HG03064 (cell line): ENCODE measurements at regions not wholly inside any gene's neighbourhood (a gene's known extent, or its start where the extent isn't known, plus 50 kb on each side); places are given as distances from the start of the nearest gene placed in this dataset.

Source experiments
- ATAC-seq: cut with Tn5 transposase; IDR thresholded peaks from one replicate; pipeline ENCODE4 v1.9.1; 2021; ENCODE audit warnings: low read depth; ENCODE audit not compliant: unreplicated experiment

DNA sequence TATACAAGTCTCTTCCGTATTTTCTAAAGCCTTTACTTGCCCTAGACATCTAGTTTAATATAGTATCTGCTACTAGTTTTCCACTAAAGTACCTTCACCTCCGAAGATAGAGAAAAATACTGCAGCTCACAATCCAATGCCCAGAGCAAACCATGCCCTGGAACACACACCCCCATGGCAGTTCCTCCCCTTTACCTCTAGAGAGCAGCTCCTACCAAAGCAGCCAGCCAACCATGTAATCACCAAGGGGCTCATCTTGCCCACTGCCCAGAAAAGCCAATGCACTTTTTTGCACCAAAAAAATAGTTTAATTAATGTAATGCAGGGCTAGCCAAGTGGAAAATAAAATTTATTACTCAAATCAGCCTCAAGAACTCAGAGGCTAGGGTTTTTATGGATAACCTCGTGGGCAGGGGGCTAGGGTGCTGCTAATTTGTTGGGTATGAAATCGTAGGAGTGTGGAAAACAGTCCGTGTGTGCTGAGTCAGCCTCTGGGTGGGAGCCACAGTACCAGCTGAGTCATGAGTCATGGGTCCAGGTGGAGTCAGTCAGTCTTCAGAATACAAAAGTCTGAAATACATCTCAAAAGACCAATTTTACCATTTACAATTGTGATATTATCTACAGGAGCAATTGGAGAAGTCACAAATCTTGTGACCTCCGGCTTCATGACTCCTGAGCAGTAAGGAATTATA, 120.1 kb upstream of the ACO1 start:
- no peak for ATAC-seq

DNA sequence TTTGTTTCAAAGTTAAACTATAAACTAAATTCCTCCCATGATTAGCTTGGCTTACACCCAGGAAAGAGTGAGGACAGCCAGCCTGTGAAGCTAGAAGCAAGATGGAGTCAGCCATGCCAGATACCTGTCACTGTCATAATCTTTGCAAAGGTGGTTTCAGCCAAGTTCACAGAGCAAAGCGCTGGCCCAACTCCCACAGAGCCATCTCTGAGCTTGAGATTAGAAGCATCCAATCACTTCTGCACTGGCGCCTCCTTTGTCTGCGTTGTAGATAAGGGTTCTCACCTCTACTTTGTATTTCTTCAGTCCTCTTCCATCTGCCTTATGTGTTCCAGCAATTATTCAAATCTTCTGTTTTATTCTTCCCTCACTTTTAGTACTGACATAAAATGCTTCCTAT, 119.4 kb upstream of the ACO1 start:
- no peak for ATAC-seq

DNA sequence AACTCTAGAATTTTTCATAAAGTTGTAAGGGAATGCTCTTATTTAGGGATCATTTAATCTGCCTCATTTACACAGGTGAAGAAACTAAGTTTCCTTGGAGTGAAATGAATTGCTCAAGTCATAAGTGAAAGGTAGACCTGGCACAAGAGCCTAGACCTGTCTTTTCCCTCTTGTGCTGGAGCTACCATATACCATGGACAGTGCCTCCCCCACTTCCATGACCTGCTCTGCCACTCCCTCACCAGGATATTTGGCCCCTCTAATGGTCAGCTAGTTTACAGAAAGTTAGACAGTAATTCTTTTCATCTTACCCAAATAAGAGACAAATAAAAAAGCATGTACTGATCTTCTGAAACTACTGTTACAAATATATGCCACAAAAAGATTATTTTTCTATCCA, 105.5 kb upstream of the ACO1 start:
- no peak for ATAC-seq

DNA sequence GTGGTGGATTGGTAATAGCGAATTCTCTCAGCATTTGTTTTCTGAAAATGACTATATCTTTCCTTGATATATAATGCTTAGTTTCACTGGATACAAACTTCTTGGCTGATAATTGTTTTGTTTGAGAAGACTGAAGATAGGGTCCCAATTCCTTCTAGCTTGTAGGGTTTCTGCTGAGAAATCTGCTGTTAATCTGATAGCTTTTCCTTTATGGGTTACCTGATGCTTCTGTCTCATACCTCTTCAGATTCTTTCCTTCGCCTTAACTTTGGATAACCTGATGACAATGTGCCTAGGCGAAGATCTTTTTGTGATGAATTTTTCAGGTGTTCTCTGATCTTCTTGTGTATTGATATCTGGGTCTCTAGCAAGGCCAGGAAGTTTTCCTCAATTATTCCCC, 94.7 kb upstream of the ACO1 start:
- no peak for ATAC-seq

DNA sequence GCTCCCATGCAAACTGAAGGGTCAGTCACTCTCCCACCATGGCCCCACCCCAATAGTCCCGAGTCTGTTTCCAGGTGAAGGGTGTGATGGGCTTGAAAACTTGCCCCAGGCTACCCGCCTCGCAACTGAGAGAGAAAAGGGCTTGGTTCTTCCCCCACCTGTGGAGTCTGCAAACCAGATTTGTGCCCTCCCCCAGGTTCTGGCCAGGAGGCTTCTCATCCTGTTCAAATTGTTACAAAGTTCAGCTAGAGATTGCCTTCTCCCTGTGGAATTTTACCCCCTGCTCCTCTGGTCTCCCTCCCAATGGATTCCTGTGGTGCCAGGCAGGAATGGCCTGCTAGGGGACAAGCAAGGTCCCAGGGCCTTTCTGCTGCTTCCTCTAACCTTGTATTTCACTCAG, 93.1 kb upstream of the ACO1 start:
- no peak for ATAC-seq

DNA sequence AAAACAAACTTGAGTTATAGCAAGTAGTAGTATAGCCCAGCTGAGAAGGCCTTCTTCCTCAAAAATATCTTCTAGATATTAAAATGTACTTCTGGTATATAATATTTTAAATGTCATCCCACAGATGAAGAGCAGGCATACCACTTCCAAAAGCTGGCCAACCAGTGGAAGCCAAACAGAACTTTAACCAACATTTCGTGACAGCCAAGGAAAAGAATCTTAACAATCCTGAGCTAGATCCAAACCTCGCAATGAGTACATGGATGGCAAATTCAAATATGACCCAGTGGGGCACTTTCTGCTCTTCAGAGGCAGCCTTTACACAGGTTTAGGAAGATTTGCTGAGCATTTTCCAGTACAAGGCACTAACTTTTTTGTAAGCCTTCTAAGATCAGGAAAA, 91.8 kb upstream of the ACO1 start:
- ATAC-seq: no peak

DNA sequence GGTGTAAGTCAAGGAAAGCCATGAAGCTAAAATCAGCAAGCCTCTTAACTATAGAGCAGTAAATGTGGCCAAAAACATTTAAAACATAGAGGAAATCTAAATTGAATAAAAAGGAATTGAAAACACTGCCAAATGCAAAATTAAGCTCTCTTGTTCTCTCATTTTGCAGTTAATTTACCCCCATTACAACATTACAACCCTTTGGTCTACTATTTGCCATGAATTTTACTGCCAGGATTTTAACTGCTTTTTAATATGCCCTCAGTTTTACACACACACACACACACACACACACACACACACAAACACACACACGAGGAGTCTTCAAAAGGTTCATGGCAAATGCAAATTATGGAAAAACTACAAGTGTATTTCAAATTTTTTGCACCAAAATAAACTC, 91.4 kb upstream of the ACO1 start:
- no peak for ATAC-seq

DNA sequence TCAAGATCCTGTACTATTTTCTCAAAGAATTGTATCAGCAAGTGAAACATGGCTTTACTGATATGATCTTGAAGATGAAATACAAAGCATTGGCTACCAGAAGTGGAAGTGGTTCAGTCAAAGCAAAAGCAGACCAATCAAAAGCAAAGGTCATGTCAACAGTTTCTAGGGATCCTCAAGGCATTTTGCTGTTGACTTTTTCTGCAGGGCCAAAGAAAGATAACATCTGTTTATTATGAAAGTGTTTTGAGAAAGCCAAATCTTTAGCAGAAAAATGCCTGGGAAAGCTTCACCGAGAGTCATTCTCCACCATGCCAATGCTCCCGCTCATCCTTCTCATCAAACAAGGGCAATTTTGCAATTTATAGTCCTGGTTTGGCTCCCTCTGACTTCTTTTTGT, 90.3 kb upstream of the ACO1 start:
- no peak for ATAC-seq

DNA sequence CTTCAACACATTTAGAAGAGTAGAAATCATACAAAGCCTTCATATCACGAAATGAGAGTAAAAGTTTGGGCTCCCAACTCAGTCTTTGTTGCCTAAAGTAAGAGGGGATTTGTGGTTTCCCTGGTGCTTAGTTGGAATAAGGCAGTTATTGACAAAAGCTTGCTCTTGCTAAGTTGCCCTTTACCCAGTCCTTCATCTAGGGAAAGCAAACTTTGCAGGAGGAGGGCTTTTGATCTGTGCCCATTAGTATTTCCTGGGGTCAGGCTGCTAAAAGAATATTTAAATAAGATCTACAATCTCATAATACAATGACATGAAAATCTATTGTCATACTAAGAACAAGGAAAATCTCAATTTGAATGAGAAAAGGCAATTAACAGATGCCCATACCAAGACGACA, 84.1 kb upstream of the ACO1 start:
- ATAC-seq: no peak

DNA sequence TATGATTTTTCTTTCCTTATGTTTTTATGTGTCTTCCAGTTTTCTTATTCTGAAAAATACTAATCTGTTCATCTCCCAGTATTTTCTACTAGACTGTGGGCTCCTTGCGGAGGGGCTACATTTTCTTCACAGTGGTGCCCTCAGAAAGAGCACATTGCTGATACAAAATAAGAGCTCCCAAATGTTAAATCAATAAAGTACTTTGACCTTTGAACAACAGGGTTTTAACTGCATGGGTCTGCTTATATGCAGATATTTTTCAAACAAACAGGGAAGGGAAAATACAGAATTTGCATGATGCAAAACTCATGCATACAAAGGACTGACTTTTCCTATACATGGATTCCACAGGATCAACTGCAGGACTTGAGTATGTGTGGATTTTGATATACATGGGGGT, 79.9 kb upstream of the ACO1 start:
- ATAC-seq: no peak

DNA sequence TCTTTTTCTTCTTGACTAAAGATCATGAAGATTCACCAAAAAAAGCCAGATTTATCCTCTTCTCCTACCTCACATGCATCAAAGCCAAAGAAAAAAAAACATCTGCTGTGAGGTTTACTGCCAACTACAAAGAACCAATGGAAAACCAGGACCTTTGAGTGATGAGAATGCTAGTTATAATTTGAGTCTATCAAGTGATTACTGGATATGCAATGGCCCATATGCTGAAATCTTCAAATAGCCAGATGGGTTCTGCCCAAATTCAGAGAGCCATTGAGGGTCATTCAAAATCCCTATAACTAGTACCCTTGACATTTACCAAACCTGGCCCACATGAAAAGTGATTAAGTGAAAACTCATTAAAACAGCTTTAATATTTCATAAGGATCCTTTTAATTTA, 78.4 kb upstream of the ACO1 start:
- no peak for ATAC-seq

DNA sequence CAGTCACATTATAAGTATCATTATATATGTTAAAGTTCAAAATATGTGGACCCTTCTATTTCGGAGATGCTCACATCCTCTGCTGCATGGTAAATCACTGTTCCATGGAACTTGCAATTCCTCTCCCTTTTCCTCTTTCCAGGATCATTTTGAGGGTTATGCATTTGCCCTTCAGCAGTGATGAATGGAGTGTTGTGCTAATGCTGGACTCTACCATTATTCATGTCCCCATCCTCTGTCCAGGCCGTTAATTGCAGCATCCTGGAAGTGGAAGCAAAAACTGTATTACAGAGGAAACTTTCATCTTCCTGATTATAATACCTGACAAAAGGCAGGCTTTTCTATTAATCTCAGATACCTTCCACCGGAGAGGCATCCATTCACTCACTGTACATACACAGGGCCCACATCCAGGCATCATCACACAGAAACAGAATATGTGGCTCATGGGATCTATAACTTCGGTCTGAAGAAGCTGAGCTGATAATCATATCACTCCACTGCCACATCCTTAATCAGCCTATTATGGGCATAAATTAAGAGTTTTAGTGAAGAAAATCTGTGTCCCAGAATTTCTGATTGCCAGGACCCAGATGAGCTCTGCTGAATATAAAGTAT, 65.0 kb upstream of the ACO1 start:
- no peak for ATAC-seq

DNA sequence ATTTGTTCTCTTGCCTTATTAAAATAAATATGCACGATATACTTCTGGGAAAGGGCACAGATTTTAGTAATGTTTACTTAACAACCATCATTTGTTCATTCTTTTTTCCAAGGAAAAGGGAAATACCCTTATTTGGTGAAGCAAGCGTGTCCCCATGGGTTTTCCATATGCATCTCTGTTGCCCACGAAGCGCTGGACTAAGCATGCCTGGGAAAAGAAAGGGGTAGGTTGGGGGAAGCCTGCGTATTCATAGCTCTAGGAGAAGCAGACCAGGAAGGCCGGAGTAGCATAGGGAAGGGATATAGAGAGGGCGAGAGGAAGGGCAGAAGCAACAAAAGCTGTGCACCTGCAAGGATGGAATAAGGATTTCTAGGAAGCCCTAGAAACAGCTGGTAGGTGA, 61.8 kb upstream of the ACO1 start:
- no peak for ATAC-seq

DNA sequence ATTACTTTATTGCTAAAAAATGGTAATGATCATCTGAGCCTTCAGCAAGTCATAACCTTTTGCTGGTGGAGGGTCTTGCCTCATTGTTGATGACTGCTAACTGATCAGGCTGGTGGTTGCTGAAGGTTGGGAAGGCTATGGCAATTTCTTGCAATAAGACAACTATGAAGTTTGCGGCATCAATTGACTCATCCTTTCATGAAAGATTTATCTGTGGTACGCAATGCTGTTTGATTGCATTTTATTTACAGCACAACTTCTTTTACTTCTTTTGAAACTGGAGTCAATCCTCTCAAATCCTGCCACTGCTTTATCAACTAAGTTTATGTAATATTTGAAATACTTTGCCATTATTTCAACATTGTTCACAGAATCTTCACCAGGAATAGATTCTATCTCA, 58.3 kb upstream of the ACO1 start:
- no peak for ATAC-seq

DNA sequence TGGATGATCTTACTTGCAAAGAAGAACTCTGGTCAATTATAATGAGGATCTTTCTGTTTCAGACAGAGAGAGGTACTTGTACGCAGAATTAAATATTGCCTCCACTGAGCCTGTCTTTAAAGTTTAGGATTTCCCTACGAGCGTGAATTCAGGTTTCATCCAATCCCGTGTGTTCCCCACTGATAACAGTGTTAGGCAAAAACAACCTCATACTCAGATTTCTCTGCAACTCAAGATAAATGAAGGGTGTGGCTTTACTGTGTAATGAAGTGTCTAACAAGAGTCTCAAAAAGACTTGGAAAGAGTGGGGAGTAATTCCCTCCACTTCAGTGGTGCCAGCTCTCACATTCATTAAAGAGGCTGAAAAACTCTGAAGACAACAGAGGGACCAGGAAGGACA, 53.2 kb upstream of the ACO1 start:
- ATAC-seq: no peak

DNA sequence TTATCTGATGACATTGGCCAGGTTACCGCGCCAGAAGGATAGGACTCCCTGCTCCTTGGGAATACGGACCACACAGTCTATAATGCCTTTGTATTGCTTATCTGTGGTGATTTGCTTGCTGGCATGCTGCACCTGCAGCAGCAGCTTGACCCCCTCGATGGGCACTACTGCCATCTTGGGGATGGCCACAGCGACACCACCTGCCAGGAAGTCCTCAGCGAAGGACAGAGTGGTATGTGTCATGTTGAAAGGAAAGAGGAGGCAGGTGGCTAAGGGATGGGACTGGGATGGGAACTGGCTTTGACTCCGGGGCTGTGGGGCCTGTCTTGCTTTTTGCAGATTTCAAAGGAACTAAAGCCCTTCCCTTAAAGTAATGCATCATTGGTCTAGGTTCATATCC, 50.3 kb upstream of the ACO1 start:
- ATAC-seq: no peak
